Esophagus squamous epithelium (tissue), 5 donors: ENCODE measurements at regions not wholly inside any gene's neighbourhood (a gene's known extent, or its start where the extent isn't known, plus 50 kb on each side); places are given as distances from the start of the nearest gene placed in this dataset.

ENCODE experiments used
- DNase-seq: peaks from one replicate; lab custom pipeline; 2025; lab: John Stamatoyannopoulos, UW
- H3K27ac ChIP-seq, 4 donors: fragments of 200-600 bp; sonication (generic); one replicate each; pipeline ENCODE4 v1.5.1; 2016 to 2019; ENCODE audit warnings: mild to moderate bottlenecking in 1 of 4
- H3K27me3 ChIP-seq, 4 donors: fragments of 200-600 bp; sonication (generic); 1 replicate in 3 of 4; 2 replicates in 1 of 4; pipeline versions ENCODE4 v1.5.1 to v1.6.0; 2017 to 2021; ENCODE audit warnings: antibody characterized with exemption in 1 of 4
- H3K36me3 ChIP-seq, 3 donors: fragments of 200-600 bp; sonication (generic); one replicate each; pipeline ENCODE4 v1.5.1; 2016 to 2019
- H3K4me1 ChIP-seq, 3 donors: fragments of 200-600 bp; sonication (generic); one replicate each; pipeline ENCODE4 v1.5.1; 2017 to 2019
- H3K4me3 ChIP-seq, 4 donors: fragments of 200-600 bp; sonication (generic); 1 replicate in 3 of 4; 2 replicates in 1 of 4; pipeline ENCODE4 v1.5.1; 2016 to 2019; ENCODE audit warnings: mild to moderate bottlenecking in 2 of 4, moderate library complexity in 1 of 4
- H3K9me3 ChIP-seq, 3 donors: fragments of 200-600 bp; sonication (generic); one replicate each; pipeline ENCODE4 v1.5.1; 2016 to 2019
- CTCF ChIP-seq, 6 experiments: fragments of 450-650 bp in 4 of 6; fragments of 200-600 bp in 2 of 6; sonication (generic) in 2 of 6; IDR thresholded peaks; one replicate each; pipeline ENCODE4 v1.5.1; 2016 to 2019; ENCODE audit warnings: antibody characterized with exemption in 6 of 6, mild to moderate bottlenecking in 4 of 6, moderate library complexity in 4 of 6
- POLR2A ChIP-seq, 4 donors: fragments of 450-650 bp; IDR thresholded peaks; one replicate each; pipeline ENCODE4 v1.6.1; 2017; ENCODE audit warnings: antibody characterized with exemption in 4 of 4, mild to moderate bottlenecking in 4 of 4, moderate library complexity in 3 of 4
- WGBS, 2 donors: methylation state at CpG; one replicate each; pipeline ENCODE4 v1.1.5; 2018; 5-methylcytosine and 5-hydroxymethylcytosine counted together
- intact Hi-C: fragments of 100-400 bp; cut with DNase I; formaldehyde crosslinking; loops from one replicate; pipeline ENCODE4 v1.15.0; 2022
- donor health status: DM: yes; HTN: yes; CAD: no.

GRCh38 chr11:119861160-119861559 is 132.2 kb upstream of the NECTIN1 start:
- Histone ChIP-seq H3K36me3 (no peaks in the 10 kb centered on the region), H3K9me3 (no peaks in the 10 kb centered on the region), H3K27ac (peak overlapping the region in 2 of 4 donors; percentile 39 to 58), H3K4me1 (peaks cover 11 to 54% (median 26%) of the 10 kb centered on the region in 3 donors), H3K4me3 (no peak overlapping the region), H3K27me3 (peaks cover 0 to 41% (median 0%) of the 10 kb centered on the region in 4 donors)
- no peak for TF ChIP-seq POLR2A (IDR thresholded peaks at IDR 0.05)
- TF ChIP-seq CTCF (IDR thresholded peaks at IDR 0.05), result peak in 5 of 6 experiments; percentile 12 to 43 (median 19)
- no peak for DNase-seq
- intact Hi-C loops, result no loop called here
- WGBS, 2 donors, result 30 to 48% methylated on average over 5 of the region's 5 CpGs

- WGBS, 2 donors, result 38 to 54% methylated on average over 5 of the region's 5 CpGs
- Histone ChIP-seq H3K4me3 (no peak overlapping the region), H3K27ac (peak overlapping the region in 2 of 4 donors; percentile 39 to 58), H3K9me3 (no peaks in the 10 kb centered on the region), H3K36me3 (no peaks in the 10 kb centered on the region), H3K27me3 (peaks cover 0 to 41% (median 0%) of the 10 kb centered on the region in 4 donors), H3K4me1 (peaks cover 10 to 49% (median 26%) of the 10 kb centered on the region in 3 donors)
- no peak for DNase-seq
- intact Hi-C loops, result no loop called here
- TF ChIP-seq POLR2A (IDR thresholded peaks at IDR 0.05) (no peak), CTCF (IDR thresholded peaks at IDR 0.05) (no peak)
Measured at GRCh38 chr11:119860561-119861094, 131.6 kb upstream of the NECTIN1 start.

GRCh38 chr11:119859684-119860083 is 130.7 kb upstream of the NECTIN1 start:
- Histone ChIP-seq H3K9me3 (no peaks in the 10 kb centered on the region), H3K4me3 (no peak overlapping the region), H3K27ac (peak overlapping the region in 2 of 4 donors; percentile 39 to 58), H3K36me3 (no peaks in the 10 kb centered on the region), H3K4me1 (peaks cover 10 to 47% (median 26%) of the 10 kb centered on the region in 3 donors), H3K27me3 (peaks cover 0 to 39% (median 0%) of the 10 kb centered on the region in 4 donors)
- 60 to 64% methylated on average over 3 to 4 of the region's 4 CpGs for WGBS, 2 donors
- intact Hi-C loops, result no loop called here
- no peak for TF ChIP-seq CTCF (IDR thresholded peaks at IDR 0.05)
- DNase-seq, result no peak

GRCh38 chr11:119858288-119858687 is 129.3 kb upstream of the NECTIN1 start:
- peaks cover 12 to 54% (median 26%) of the 10 kb centered on the region in 3 donors for H3K4me1 ChIP-seq
- TF ChIP-seq POLR2A (IDR thresholded peaks at IDR 0.05) (no peak), CTCF (IDR thresholded peaks at IDR 0.05) (no peak)
- peak overlapping the region in 1 of 4 donors; percentile 10 for H3K27ac ChIP-seq
- no peak for DNase-seq
- no peaks in the 10 kb centered on the region for H3K9me3 ChIP-seq
- WGBS, 2 donors, result 35 to 42% methylated on average over 12 of the region's 12 CpGs
- H3K27me3 ChIP-seq, result peaks cover 0 to 35% (median 0%) of the 10 kb centered on the region in 4 donors
- intact Hi-C loops, result no loop called here
- no peak overlapping the region for H3K4me3 ChIP-seq
- H3K36me3 ChIP-seq, result no peaks in the 10 kb centered on the region

GRCh38 chr11:119856681-119857485 is 127.9 kb upstream of the NECTIN1 start:
- intact Hi-C loops, result no loop called here
- no peaks in the 10 kb centered on the region for H3K36me3 ChIP-seq
- no peaks in the 10 kb centered on the region for H3K9me3 ChIP-seq
- WGBS, 2 donors, result 59 to 69% methylated on average over 4 of the region's 10 CpGs
- no peak for DNase-seq
- H3K4me3 ChIP-seq, result no peak overlapping the region
- peaks cover 12 to 54% (median 26%) of the 10 kb centered on the region in 3 donors for H3K4me1 ChIP-seq
- no peak overlapping the region for H3K27ac ChIP-seq
- no peak for TF ChIP-seq POLR2A (IDR thresholded peaks at IDR 0.05)
- H3K27me3 ChIP-seq, result peaks cover 0 to 35% (median 0%) of the 10 kb centered on the region in 4 donors
